ENCODE measurements at regions not wholly inside any gene's neighbourhood (a gene's known extent, or its start where the extent isn't known, plus 50 kb on each side); places are given as distances from the start of the nearest gene placed in this dataset.

DNA sequence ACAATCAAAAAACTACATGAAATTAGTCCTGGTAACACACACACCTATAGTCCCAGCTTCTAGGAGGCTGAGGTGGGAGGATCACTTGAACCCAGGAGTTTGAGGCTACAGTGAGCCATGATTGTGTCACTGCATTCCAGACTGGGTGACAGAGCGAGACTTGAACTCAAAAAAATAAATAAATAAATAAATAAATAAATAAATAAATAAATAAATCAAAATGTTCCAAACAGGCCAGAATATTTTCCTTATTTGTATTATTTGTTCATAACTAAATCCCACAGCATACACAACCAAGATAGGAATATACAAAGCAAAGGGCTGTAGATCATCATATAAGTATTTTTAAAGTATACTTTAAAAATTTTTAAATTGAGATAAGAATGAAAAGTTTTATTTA, 537.2 kb upstream of the CDH8 start:
- DNase-seq, result no peak

DNA sequence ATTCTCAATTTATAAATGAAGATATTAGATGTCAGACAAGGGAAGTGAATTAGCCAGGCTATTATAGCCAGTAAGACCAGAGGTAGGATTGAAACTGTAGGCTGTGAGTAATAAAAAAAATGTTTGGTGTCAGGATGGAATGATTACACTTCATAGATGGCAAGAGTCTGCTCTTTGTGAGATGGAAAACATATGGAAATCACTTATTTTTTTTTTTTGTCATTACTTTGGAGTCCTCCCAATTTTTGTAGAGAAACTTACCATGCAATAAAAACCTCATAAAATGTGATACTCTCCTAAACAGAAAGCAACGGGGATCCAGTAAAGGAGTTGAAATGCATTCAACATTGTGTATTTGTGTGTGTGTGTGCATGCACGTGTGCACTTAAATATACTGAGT, 532.7 kb upstream of the CDH8 start:
- DNase-seq, result no peak

DNA sequence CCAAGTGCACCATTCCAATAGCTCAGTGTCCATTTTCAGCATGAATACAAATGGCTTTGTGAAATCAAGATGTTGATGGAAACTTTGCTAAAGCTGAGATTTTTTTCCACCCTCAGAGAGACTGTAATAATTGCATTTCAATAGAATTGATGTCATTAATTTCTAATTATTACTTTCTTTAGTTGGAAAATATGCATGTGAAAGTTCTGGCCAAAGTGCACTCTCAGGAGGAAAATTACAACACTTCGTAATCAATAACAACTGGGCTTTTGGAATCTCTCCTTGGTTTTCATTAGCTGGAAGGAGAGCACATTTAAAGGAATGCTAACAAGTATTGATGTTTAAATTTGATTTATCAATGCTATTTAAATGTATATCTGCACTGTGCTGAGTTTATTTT, 529.5 kb upstream of the CDH8 start:
- no peak for DNase-seq

GRCh38 chr16:62564291-62564690, 528.1 kb upstream of the CDH8 start:
- no peak for DNase-seq

- no peak for DNase-seq
Observed at GRCh38 chr16:62562121-62562520, 525.9 kb upstream of the CDH8 start.

GRCh38 chr16:62549875-62550274, 513.6 kb upstream of the CDH8 start:
- no peak for DNase-seq

DNA sequence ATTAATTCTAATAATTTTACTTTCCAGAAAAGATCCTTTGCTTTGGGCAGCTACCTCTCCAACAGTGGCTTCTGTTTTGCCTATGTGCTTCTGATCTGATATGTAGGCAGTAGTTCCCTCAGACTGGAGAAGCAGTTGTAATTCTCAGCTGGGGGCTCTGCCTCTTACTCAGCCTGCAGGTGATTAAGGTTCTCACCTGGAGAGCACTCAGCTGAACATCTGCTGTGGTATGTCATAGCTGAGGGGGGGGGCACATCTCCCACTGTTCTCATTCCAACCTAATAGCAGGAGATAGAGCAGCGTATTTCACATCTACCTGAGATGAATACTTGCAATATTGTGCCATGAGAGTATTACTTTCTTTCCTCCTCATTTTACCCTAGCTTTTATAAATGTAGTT, 511.9 kb upstream of the CDH8 start:
- DNase-seq, result no peak

DNA sequence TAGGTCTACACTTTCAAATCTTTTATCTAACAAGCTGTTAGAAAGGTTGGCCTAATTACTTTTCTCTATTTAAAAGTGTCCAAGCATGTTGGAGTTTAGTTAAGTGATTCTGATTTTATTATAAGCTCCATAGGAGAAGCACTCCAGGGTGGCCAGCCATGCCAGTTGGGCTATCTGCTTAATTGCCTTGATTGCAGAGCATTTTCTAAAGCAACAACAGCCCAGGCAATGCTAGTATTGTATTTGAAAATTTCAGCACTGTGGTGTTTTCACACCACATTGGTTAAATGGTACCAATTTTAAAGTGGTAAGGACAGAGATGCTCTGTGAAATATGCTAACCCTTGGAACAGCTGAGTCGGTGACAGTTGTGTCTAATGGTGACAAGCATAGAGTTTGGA, 510.5 kb upstream of the CDH8 start:
- no peak for DNase-seq

- no peak for DNase-seq
Observed at GRCh38 chr16:62545039-62545438, 508.8 kb upstream of the CDH8 start.

- DNase-seq, result no peak
Observed at GRCh38 chr16:62543516-62543915, 507.3 kb upstream of the CDH8 start.

DNA sequence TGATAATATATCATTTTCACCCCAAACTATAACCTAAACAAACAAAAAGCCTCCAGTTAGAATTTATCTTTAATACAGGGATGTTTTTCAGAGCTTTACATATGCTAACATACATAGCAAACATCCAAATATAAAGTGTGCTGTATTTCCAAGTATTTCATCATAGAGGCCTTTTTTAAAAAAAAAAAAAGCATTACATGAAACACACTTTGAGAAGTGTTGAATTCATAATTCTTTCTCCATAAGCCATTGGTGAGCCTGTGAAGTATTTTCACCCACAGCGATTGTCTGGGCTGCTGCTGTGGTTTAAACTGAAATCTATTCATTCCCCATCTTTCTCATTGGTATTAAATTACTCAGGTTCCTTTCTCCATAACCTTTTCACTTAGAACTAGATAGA, 503.4 kb upstream of the CDH8 start:
- DNase-seq, result no peak

- DNase-seq, result no peak
Observed at GRCh38 chr16:62530426-62530825, 494.2 kb upstream of the CDH8 start.

DNA sequence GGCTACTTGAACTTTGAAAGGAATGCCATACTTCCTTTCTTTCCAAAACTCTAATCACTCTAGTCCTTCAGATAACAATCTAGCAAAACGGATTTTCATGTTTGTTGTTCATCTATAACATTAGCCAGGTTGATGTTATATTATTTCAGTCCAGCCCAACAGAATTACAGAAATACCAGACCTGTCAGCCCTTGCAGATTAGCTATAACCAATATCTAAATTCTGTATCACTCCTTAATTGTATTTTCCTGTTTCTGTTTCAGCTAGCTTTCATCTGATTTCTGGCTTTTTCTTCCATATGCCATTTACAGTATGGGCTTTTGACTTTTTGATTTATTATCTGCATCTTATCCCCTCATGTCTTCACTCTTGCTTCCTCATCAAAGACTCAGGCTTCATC, 479.8 kb upstream of the CDH8 start:
- no peak for DNase-seq

- no peak for DNase-seq
Observed at GRCh38 chr16:62503073-62503472, 466.8 kb upstream of the CDH8 start.

DNA sequence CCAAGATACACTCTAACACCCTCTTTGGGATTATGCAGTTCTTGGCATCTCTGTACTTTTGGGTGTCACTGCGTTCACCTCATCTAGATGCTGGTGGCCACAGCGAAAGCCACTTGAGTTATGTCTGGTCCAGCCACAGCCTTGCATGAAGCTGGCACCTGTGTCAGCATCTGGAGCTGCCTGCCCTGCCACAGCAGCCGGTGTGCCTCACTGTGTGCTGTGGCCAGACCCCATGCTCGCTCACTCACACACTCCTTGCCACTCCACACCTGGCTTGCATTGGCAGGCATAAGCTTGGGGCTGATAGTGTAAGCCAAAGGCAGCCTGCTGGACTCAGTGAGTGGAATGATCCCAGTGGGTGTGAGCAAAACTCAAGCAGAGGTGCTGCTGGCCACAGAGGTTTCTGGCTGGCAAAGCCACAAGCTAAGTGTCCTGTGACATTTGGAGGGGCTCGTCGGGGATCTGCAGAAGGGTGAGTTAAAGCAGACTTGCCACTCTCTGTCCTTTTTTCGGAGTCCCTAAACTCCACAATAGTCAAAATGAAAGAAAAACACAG, 442.7 kb upstream of the CDH8 start:
- no peak for DNase-seq

DNA sequence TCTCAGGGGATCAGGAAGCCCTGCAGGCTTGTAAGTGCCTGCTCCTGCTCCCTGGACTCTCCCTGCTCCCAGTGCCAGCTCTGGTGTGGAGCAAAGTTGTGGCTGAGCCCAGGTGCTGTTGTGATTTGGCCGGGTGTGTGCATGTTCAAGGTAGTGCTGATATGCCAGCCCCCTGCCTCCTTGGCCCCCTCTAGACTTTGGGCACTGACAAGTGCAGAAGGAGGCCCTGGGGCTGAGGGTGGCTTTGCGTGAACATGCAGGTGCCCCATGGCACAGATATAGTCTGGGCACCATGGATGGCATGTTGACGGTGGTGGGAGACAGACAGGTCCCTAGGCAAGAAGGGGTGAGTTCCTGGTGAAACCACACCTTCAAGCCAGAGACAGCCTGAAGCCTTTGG, 441.6 kb upstream of the CDH8 start:
- DNase-seq, result no peak

DNA sequence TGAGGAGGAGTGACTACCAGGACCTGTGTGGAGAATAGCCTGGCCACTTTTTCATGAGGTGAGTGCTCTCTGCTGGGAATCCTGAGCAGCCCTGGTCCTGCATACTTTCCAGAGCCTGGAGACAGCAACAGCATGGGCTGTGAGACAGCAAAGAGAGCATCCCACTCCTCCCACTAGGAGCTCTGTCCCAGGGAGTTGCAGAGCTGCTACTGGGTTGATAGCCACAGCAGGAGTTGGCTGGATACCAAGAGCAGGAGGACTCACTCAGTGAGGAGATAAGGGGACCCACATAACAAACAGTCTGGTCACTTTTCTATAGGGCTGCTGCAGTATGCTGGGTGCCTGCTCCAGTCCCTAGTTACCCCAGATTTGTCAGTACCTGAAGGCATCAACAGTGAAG, 439.3 kb upstream of the CDH8 start:
- no peak for DNase-seq

DNA sequence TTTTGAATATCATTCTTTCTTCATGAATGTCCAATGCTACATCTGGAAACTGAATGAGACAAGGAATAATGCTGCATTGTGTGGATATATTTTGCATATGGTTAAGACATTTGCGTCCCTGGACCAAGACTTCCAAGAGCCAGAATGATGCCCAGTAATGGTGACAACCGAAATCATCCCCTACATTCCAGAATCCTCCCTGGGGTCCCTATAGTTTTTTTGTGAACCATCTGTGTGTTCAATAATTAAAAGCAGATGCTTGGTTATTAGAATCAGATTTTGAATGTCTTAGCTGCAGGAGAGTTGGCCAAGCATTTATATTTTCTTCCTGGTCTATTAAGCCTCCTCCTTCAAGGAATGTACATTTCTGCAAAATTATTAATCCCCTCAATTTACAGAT, 426.7 kb upstream of the CDH8 start:
- DNase-seq, result no peak

DNA sequence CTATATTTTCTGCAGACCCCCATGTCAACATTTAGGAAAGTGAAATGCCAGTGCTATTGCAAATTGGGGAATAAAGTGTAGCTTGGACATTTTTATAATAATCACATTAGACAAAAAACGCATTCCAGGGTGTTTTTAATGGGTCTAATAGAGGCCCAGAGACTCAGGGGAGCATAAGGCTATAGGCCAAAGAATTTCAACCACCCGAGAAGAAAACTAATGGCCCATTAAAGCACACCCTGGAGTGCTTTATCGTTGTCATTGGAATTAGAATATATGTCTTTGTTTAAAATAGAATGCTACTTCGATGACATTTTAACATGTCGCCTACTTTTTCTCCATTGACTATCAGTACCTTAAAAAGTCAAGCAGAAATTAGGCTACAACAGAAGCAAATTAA, 414.1 kb upstream of the CDH8 start:
- DNase-seq, result no peak

DNA sequence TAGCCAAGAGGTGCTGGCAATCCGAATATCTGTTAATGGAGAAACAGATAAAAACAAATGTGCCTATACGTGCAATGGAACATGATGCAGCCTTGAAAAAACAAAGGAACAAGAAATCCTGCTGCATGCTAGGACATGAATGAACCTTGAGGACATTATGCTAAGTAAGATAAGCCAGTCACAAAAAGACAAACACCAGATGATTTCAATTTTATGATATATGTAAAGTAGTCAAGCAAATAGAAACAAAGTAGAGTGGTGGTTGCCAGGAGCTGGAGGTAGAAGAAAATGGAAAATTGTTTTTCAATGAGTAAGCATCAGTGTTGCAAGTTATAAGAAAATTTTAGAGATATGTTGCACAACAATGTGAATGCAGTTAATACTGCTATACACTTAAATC, 409.7 kb upstream of the CDH8 start:
- DNase-seq, result no peak

GRCh38 chr16:62424206-62424605, 388.0 kb upstream of the CDH8 start:
- DNase-seq, result no peak

- no peak for DNase-seq
Observed at GRCh38 chr16:62408760-62409159, 372.5 kb upstream of the CDH8 start.

- DNase-seq, result no peak
Observed at GRCh38 chr16:62406387-62406786, 370.1 kb upstream of the CDH8 start.

GRCh38 chr16:62404842-62405611, 368.8 kb upstream of the CDH8 start:
- no peak for DNase-seq

DNA sequence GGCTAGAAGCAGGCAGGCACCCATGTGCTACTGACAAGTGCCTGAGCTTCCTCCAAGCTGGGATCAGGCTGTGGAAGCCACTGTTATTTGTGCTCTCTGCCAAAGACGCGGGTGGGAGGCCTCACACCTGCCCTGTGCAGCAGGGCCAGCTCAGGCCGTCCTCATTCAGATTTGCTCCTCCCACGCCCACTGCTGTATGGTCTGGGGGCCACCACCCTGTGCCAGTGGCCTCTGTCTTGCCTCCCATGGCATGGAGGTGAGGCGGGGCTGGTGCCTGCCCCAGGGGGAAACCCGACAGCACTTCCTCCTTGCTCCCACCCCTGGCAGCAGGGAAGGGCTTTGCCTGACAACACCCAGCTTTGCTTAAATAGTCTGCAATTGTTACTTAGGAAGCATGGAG, 356.5 kb upstream of the CDH8 start:
- no peak for DNase-seq
